ENCODE measurements at regions not wholly inside any gene's neighbourhood (a gene's known extent, or its start where the extent isn't known, plus 50 kb on each side); places are given as distances from the start of the nearest gene placed in this dataset.

DNA sequence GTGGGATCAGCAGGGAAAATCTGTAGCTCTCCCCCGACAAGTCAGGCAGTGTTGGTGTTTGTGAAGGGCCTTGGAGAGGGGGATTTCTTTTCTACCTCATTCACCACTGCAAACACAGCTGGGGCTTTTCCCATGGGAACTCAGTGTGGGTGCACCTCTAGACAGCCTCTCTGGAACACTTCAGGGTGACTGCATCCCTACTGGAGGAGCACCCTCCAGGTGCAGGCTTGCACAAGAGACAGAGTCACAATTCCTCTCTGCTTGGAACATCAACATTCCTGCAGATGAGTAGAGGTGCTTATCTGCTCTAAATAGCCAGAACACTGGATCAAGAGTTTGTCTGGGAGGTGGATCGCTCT lies 72.7 kb upstream of the AKAP13 start:
- no peak for DNase-seq

GRCh38 chr15:85311647-85312046 lies 68.8 kb upstream of the AKAP13 start:
- DNase-seq = no peak

GRCh38 chr15:85312486-85312885 lies 67.9 kb upstream of the AKAP13 start:
- no peak for DNase-seq

DNA sequence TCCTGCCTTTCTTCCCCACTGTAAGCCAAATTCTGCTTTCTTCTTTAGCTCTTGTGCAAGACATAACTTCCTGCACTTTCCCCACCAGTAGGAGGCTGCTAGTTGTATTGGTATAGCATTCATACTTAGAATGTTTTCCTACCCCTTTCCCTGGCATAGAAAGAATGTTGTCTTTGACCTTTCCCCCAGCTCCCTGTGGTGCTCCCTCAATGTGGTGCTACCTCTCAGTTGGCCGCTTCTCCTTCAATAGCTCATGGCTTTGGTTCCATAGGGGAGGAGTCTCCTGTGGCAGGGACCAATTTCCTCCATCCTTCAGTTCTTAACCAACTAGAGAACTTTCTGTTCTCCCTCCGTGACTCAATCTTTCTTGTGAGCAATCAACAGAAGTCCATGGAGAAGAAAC lies 67.5 kb upstream of the AKAP13 start:
- no peak for DNase-seq

DNA sequence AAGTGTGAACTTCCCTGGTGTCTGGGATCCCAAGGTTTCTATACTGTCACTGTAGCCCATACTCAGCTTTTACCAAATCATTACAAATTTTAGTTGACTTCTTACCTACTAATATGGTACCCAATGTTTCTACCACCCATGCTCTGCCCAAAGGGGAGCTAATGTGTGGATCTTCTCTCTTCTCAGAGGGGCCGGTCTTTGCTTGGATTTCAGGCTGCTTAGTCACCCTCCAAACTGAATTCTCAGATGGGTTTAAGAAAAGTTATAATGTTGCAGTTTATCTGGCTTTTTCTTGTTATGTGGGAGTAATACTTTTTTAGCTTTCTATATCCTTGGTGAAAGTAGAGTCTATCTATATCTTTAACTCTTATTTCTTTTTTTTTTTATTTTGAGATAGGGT lies 67.1 kb upstream of the AKAP13 start:
- DNase-seq = no peak

DNA sequence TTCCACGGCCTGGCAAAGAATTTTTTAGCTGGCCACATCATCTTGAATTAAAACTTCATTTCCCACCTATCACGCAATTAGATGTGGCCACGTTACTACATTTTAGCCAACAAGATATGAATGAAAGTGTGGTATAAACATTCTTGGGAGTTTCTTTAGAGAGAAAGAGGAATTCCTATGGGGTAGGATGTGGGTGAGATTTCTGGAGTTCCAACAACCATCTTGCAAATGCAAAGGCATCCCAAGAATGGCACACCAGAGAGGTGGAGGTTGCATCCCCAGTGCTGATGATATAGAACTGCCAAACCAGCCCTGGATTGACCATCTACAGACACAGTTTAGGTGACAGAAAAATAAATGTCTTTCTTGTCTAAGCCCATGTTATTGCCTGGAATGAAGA lies 66.3 kb upstream of the AKAP13 start:
- DNase-seq = no peak

DNA sequence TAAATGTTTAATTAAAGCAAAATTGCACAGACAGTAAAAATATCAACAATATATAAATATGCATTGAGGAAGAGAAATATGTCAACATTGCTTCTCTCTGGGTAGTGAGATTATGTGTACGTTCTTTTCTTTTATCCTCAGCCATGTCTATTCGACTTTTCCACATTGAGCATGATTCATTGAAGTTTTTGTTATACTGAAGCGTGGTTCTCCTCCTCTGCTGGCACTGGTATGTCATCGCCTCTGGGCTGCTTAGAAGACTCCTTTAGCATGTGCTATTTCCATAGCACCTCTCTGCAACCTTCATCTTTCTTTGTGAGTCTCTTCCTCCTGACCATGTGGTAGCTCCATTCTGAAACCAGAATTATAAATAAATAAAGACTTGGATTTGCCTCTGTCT lies 65.8 kb upstream of the AKAP13 start:
- DNase-seq = no peak

DNA sequence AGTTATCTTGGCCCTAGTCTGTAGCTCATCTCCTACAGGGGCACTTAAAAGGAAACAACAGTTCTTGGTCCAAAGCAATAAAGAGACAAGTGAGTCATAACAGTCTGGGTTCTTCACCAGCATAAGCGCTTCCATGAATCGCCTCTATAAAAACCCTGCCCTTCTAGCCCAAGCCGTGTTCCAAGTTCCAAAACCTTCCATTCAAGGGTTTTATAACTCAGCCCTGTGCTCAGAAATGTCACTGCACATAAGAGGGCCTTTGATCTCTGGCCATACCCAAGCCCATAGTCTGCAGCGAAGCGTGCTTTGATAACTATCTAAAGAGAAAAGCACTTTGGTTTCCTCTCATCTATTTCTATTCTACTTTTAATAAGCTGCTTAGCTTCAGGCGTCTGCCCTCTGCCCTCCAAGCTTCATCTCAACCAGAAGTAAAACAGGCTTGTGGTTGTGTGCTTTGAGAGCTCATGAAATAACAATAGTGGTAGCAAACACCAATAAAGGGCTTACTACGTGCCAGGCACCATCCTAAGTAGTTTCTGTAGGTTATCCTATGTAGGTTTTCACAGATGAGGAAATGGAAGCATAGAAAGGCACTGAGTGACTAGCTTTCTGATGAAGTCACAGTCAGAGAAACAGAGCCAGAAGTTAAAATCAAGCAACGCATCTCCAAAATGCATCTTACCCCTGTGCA lies 64.0 kb upstream of the AKAP13 start:
- no peak for DNase-seq

- no peak for DNase-seq
Measured at GRCh38 chr15:85318048-85318731, 62.2 kb upstream of the AKAP13 start.

GRCh38 chr15:85318732-85319076 lies 61.7 kb upstream of the AKAP13 start:
- no peak for DNase-seq

GRCh38 chr15:85324202-85324601 lies 56.2 kb upstream of the AKAP13 start:
- no peak for DNase-seq

DNA sequence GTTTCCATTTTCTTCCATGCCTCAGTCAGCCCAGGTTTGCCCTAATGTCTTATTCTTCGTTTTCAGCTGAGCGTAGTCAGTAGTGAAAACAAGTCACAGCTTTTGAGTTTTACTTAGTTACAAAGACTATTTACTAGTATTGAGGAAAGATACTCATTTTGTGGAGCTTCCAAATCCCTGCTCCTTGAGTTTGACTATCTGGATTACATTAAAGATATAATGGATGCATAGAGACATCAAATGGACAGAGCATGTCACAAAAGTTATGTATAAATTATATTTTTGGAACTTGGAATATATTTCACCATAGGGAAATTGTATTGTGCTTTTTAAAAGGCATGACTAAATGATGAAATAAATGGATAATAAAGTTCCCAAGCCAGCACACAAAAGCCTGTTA lies 54.6 kb upstream of the AKAP13 start:
- no peak for DNase-seq

DNA sequence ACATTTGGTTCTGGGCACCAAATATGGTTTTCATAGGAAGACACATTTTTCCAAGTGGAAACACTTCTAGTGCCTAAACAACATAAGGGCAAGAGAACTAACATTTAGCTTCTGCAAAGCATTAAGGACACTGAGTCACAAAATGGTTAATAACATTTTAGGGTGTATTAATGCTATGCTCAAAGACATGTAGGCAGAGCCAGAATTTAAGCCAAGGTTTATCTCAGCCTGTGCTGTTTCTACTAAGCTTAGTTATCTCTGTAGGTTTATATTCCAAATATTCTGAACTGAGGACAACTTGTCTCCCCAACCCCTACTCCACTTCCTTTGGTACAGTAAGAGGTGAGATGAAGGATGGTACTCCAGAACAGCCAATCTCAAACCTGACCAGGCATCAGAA lies 54.1 kb upstream of the AKAP13 start:
- DNase-seq = no peak

DNA sequence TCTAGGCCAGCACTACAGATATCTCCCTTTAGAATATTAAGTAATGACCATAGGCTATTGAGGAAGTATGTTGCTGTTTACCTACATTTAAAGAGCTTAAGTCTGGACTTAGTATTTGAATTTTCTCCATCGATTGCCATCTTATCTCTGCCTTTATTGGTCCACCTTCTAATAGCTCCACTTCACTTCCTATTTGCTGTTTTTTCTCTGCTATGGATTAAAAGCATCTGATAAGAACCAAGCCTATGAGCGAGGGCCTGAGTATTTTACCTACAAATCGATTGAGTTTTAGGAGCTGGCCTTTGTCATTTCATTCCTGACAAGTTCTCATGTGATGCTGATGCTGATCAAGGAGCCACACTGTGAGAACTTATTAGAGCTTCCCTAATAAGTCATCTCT lies 52.6 kb upstream of the AKAP13 start:
- no peak for DNase-seq

DNA sequence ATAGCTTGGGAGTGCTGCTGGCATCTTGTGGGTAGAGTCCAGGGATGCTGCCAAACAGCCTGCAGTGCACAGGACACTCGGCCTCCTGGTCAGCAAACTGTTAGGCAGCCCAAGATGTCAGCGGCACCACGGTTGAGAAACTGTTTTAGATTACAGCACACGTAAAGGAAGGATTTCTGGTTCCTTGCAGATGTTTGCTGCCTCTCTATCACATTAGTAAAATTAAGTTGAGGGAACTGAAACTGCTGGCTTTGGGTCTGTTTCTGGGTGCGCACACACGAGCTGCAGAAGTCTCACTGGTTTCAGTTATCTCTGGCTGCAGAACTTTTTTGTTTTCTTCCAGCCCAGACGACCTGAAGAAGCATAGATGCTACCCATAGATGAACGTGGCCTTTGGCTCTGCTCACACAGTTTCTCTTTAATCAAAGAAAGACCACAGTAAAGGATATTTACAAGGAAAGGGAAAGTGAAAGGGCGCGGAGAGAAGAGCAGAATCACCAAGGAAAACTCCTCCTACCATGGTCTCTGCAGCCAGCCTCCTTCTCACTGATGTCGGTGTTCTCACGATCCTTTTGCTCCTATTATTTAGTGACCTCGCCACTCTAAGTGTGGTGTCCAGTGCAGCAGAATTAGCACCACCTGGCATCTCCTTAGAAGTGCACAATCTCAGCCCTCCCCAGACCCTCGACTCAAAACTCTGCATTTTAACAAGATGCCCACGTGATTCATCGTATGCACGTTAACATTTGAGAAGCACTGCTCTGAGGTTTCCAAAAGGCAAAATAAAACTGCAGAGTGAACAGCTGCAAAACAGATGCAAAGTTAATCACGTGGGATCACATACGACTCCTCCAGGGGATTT lies 50.6 kb upstream of the AKAP13 start:
- no peak for DNase-seq

All from renal pelvis (tissue), 1 donor.